Activated naive CD8-positive, alpha-beta T cell treated with anti-CD3 and anti-CD28 coated beads, Interleukin-2, amount 50 U/mL, for 16 hours (primary cell): ENCODE measurements at regions not wholly inside any gene's neighbourhood (a gene's known extent, or its start where the extent isn't known, plus 50 kb on each side); places are given as distances from the start of the nearest gene placed in this dataset.

Experiments
- DNase-seq: peaks from one replicate; pipeline ENCODE4 v3.0.0-alpha.2; 2020; ENCODE audit warnings: low read depth, low spot score

- DNase-seq: no peak
Measured at GRCh38 chr2:198424112-198424511, 619.7 kb downstream of the PLCL1 start.

- DNase-seq: no peak
Measured at GRCh38 chr2:198417836-198418235, 613.4 kb downstream of the PLCL1 start.

- DNase-seq: no peak
Measured at GRCh38 chr2:198414976-198415375, 610.6 kb downstream of the PLCL1 start.

DNA sequence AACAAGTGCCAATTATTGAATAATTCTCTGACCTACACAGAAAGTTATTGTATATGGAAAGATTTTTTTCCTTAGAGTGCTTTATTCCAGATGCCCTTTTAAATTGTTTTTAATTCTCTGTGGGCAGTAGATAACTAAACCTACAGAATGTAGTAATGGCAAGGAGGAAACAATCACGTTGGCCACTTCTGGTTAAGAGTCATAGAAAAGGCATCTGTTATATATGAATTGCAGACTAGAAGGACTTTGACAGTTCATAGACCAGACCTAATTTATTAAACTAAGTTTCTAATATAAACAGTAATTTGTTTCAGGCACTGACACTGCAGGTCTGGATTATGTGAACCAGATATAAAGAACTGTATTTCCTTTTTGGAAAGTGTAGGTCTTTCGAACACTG is 607.5 kb downstream of the PLCL1 start:
- DNase-seq: no peak

DNA sequence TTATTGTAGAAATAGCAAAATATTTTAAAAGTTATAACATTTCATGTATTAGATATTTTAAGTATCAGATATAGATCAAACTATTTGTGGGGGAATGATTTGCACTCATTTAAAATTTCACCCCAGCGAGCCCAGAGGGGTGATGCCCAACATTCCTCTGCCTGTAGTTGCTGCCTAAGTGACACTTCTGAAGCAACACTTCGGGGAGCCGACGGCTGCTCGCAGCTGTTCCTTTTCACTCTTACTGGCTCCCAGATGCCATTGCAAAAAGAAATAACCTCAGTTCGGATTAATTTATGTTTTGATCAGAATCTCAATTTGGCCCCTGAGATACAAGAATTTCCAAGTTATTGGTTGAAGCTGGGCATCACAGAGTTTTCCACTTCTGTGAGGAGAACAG is 603.8 kb downstream of the PLCL1 start:
- DNase-seq: no peak

DNA sequence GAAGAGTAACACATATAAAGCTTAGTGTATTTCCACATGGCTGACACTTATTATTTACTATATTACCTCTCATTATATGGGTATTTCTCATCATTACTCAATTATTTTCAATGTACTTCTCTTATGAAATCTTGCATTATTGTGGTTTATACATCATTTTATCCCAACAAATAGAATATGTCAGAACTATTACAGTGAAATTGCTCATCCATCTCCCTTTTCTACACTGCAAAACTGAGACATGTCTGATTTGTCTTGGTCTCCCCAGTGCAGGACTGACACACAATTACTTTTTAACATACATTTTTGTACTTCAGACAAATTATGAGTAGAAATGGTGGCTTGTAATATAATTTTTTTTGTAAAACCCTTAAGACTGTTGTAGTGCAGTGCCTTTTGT is 600.9 kb downstream of the PLCL1 start:
- no peak for DNase-seq

DNA sequence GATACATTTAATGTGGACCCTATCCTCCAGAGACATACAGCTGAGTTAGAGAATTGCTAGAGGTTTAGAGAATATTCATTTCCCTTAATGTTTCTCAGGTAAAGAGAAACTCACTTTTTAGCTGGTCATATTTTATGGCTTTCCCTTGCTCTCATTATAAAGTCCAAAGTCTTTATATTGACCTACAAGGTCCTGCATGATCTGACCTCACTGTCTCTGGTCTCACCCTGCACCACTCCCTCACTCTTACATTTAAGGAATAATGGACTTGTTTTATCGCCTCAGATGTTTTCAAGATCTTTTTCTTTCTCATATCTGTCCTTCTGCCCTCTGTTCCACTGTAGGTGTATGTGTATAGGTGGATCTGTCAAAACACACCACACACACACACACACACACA is 597.3 kb downstream of the PLCL1 start:
- no peak for DNase-seq

DNA sequence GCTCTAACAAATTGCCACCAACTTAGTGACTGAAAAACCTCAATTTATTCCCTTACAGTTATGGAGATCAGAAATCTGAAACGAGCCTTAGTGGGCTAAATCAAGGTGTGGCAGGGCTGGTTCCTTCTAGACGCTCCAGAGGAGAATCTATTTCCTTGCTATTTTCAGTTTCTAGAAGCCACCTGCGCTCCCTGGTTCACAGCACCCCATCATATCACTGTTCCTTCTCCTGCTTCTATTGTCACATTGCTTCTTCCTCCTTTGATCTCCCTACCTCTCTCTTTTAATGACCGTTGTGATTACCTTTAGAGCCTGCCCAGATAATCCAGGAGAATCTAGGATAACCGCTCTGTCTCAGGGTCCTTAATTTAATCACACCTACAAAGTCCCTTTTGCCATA is 596.6 kb downstream of the PLCL1 start:
- DNase-seq: no peak

DNA sequence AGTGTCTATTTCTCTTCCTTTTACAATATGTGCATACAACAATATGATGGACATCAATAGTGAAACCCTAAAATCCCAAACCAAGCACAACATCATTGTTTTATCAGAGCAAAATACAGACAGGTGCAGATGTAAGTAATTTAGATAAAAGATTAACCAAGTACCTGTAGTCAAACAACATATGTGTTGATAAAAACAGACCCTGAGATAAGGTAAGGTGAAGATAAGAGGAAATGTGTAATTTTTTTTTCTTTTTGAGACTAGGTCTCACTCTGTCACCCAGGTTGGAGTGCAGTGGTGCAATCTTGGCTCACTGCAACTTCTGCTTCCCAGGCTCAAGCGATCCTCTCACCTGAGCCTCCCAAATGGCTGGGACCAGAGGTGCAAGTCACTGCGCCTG is 589.8 kb downstream of the PLCL1 start:
- DNase-seq: no peak

GRCh38 chr2:198390670-198391069 is 586.3 kb downstream of the PLCL1 start:
- no peak for DNase-seq

- DNase-seq: no peak
Measured at GRCh38 chr2:198387677-198388076, 583.3 kb downstream of the PLCL1 start.

DNA sequence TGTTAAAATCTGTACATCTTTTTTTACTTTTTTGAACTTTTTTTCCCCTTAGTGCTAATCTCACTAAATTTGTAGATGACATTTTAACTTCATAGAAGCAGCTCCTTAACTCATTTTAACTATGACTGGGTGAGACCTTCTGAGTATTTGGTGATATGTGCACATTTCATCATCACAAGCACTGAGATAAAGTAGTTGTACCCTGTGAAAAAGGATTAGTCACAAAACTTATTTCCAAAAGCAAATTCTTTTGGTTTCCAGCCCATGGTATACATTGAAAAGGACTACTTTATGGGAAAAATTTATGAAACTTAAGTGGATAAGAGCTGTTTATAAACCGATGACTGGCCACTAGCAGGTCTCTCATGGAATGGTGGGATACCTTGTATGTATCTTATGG is 581.5 kb downstream of the PLCL1 start:
- no peak for DNase-seq

DNA sequence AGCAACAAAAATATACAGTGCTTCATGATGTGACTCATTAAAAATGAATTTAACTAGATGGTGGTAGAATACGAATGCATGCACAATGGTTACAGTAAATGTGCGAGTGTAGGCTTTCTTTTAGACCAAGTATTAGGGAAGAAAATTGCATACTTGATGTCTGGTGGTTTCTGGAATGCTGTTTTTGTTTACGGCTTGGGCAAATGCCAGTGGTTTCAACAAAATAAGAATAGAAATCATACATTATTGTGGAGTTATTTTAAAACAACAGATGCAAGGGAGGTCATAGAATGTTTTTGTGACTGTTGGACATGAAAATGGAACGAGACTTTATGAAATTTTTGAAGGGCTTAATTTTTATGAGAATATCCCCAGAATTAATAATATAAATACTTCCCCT is 580.9 kb downstream of the PLCL1 start:
- DNase-seq: no peak

- DNase-seq: no peak
Measured at GRCh38 chr2:198383392-198383791, 579.0 kb downstream of the PLCL1 start.

DNA sequence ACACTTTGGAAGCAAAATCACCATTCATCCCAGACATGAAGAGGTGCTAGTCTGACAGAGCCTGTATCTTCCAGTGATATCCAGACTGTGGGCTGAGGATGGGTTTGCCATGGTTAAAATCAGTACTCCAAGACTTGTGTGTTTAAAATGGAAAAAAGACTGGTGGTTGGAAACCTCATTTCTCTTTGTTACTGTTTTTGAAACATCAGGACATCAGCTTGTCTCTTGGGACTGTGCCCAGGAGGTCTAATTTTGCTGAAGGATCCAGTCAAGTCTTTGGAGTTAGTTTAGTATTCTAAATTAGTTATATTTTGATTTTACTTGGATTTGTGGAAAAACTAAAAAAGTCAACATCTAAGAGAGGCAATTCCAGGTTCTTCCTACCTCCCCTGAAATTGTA is 578.4 kb downstream of the PLCL1 start:
- no peak for DNase-seq

DNA sequence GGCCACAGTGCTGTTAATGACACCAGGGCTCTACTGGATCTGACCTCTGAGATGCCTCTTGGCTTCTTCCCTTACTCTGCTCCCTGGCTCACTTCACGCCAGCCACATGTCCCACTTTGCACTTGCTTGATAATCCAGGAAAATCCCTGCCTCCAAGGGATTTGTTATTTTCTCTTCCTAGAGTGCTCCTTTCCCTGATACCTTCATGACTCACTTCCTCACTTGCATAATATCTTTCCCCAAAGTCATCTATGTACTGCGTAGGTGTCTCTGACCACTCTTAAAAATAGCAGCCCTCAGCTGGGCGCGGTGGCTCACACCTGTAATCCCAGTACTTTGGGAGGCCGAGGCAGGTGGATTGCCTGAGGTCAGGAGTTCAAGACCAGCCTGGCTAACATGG is 572.3 kb downstream of the PLCL1 start:
- DNase-seq: no peak

GRCh38 chr2:198375083-198375410 is 570.7 kb downstream of the PLCL1 start:
- no peak for DNase-seq

DNA sequence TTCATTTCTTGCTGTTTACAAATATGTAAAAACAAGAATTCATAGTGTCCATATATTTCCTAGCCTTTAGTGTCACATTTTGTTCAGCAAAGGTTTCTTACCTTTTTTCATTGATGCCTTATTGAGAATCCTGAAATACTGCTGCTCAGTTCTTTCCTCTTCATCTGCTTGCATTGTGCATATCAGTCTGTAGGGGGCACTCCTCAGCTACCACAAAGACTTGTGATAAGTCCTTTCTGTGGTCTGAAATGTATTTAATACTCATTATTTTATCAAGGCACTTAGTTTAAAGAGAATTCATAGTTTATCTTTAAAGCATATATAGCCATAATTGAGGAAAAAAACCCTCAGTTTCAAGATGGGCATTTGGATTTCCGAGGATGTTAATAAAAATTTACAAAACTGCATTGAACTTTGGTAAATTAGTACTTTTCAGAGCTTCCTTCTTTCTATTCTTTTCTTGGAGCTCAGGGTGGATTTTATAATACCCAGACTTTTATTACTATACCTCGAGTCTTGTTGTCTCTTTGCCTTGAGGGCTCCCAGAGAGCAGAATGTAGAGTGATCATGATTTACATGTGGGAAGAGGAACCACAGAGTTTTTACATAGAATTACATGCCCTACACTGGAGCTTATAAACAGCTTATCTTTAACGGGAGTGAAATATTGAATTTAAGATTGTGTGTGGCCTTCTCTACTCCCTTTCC is 570.1 kb downstream of the PLCL1 start:
- DNase-seq: no peak

DNA sequence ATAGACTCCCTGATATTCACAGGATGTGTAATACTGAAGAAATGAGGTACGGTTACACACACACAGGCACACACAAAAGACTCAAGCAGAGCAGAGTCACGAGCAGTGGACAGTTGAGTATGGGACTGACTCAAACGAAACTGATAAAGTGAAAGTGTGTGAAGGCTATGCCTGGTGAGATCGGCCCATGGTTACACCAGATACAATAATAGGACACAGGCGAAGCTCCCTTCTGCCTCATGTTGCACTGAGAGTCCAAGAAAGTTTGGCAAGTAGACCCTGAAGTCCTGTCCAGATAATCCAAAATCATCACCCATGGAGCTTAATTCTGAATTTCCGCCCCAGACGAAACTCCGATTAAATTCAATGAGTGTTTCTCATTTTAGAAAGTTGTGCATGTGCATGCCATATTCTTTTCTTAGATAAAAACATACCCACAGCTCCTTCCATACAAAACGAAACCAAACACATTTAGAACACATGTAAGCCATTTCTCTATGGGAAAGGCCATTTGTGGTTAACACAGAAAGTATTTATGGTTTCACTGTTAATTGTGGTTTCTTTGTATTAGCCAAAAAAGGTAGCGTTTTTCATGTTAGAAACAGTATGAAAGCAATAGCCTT is 567.6 kb downstream of the PLCL1 start:
- DNase-seq: no peak

DNA sequence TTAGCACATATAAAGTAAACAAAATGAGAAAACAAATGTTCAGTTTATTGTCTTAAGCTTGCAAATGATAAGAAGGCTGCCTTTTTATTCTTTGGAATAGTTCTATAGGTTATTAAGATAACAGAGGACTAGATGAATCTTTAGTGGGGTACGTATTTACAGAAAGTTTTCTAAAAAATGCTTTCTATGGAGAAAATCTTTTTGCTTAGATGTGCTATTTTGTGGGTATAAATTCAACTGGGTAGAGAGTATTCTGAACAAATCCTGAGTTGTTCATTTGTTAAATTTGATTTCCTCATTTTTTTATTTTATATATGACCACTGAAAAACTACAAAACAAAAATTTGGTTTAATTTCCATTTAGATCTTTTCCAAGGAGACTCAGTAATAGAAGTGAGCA is 566.9 kb downstream of the PLCL1 start:
- no peak for DNase-seq

DNA sequence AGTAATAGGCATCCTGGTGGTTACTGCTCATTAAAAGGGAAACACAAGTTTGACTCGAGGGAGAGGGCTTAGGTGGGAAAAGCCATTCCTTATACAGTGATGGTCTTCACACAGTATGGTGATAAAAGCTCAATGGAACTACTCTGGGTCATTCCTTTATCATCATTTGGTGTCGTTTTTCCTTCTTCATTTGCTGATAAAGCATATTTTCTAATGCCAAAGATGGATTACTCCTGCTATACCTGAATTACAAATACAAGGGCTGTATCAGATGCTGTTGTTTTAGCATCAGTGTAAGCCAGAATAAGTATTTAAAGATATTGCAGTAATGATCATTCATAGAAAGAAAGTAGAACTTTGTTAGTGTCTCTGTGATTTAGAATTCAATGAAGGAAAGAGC is 563.7 kb downstream of the PLCL1 start:
- no peak for DNase-seq

GRCh38 chr2:198362740-198363139 is 558.3 kb downstream of the PLCL1 start:
- DNase-seq: no peak

- no peak for DNase-seq
Measured at GRCh38 chr2:198359308-198359707, 554.9 kb downstream of the PLCL1 start.

DNA sequence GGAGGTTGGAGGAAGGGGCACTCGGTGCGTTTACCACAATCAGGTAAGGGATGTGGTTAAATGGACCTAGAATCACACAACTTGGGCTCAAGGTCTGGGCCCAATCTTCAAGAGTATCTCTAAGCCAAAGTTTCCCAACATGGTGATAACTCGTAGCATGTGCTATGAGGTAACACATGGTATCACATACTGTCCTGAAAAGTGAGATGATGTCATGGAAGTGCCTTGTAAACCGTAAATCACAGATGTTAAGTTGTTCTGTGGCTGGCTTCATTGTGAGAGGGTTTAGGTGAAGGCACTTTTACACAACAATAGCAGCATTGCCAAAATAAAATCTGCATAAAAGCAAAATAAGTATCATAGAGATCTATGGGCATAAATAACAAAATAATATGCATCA is 551.8 kb downstream of the PLCL1 start:
- no peak for DNase-seq
